Loucy (cell line): ENCODE measurements at regions not wholly inside any gene's neighbourhood (a gene's known extent, or its start where the extent isn't known, plus 50 kb on each side); places are given as distances from the start of the nearest gene placed in this dataset.

ENCODE experiments used
- EZH2phosphoT487 ChIP-seq: fragments of 200-600 bp; IDR thresholded peaks from 2 replicates; pipeline ENCODE4 v1.6.1; 2018; ENCODE audit warnings: antibody characterized with exemption, mild to moderate bottlenecking, moderate library complexity, borderline replicate concordance
- TF ChIP-seq, protein P1 (sequence below): fragments of 200-600 bp; sonication (generic); conservative IDR thresholded peaks from 2 replicates; pipeline ENCODE4 v1.5.1; 2014; ENCODE audit warnings: mild to moderate bottlenecking, antibody characterized with exemption, low read length

GRCh38 chr4:108335081-108335480, 166.3 kb upstream of the LEF1 start:
- TF ChIP-seq, protein P1, sequence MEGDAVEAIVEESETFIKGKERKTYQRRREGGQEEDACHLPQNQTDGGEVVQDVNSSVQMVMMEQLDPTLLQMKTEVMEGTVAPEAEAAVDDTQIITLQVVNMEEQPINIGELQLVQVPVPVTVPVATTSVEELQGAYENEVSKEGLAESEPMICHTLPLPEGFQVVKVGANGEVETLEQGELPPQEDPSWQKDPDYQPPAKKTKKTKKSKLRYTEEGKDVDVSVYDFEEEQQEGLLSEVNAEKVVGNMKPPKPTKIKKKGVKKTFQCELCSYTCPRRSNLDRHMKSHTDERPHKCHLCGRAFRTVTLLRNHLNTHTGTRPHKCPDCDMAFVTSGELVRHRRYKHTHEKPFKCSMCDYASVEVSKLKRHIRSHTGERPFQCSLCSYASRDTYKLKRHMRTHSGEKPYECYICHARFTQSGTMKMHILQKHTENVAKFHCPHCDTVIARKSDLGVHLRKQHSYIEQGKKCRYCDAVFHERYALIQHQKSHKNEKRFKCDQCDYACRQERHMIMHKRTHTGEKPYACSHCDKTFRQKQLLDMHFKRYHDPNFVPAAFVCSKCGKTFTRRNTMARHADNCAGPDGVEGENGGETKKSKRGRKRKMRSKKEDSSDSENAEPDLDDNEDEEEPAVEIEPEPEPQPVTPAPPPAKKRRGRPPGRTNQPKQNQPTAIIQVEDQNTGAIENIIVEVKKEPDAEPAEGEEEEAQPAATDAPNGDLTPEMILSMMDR = no peak
- TF ChIP-seq EZH2phosphoT487 = no peak
